Bronchial epithelial cell (primary cell): ENCODE measurements at regions not wholly inside any gene's neighbourhood (a gene's known extent, or its start where the extent isn't known, plus 50 kb on each side); places are given as distances from the start of the nearest gene placed in this dataset.
A peak's percentile ranks its signal among the peaks of the same experiment; 100 is the strongest.

ENCODE experiments used
- DNase-seq: peaks from one replicate; pipeline ENCODE4 v3.0.0-alpha.2; 2010; ENCODE audit warnings: low read depth
- FAIRE-seq: peaks from 2 replicates; lab custom pipeline; 2011; peaks lifted over from hg19 to GRCh38; lab: Jason Lieb, UNC
- H3K27me3 ChIP-seq: 2 replicates; pipeline ENCODE4 v1.5.1; 2011; ENCODE audit warnings: low read length; ENCODE audit not compliant: control insufficient read depth, insufficient read depth
- H3K36me3 ChIP-seq: 2 replicates; pipeline ENCODE4 v1.5.1; 2011; ENCODE audit warnings: low read length; ENCODE audit not compliant: control insufficient read depth, insufficient read depth
- H3K4me3 ChIP-seq: 2 replicates; pipeline ENCODE4 v1.5.1; 2011; ENCODE audit warnings: mild to moderate bottlenecking, low read depth, low read length, control low read depth
- CTCF ChIP-seq: IDR thresholded peaks from 2 replicates; pipeline ENCODE4 v1.5.1; 2011; ENCODE audit warnings: mild to moderate bottlenecking, moderate library complexity, low read length, control low read depth, inconsistent platforms; ENCODE audit not compliant: insufficient read depth, severe bottlenecking

- no peak for TF ChIP-seq CTCF
- Histone ChIP-seq H3K27me3 (no peaks in the 10 kb centered on the region), H3K36me3 (no peaks in the 10 kb centered on the region), H3K4me3 (no peak overlapping the region)
- no peak for FAIRE-seq
- DNase-seq, result peak; percentile 95
Measured at GRCh38 chr2:37585982-37586621, 85.3 kb downstream of the CDC42EP3 start.

DNA sequence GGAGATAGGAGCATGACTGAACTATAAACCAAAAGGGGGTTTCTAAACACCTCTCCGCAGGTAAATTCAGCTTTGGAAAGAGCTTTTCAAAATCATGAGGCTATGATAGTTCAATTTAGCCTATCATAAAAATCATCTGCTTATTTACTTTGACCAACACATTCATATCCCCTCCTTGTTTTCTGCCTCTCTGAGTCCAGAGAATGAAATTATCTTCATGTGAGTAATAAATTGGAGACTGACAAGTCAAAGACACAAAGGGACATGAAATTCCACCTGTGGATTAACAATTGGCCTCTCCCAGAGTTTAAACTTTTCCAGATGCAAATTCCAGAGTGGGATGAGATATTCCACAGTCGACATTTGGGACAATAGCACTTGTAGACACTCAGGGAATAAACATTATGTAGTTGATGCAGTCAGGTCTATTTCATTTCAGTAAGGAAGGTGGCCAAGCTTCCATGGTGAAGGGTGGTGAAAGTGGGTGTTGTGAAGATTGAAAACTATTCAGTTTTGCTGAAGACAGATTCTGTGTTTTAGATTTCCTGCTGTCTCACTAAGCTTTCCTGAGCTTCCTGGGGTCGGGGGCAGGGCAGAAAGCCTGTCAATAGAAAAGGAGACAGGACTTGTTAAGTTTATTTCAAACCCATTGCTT lies 84.7 kb downstream of the CDC42EP3 start:
- H3K36me3 ChIP-seq, result no peaks in the 10 kb centered on the region
- DNase-seq, result peak; percentile 29
- TF ChIP-seq CTCF, result no peak
- no peaks in the 10 kb centered on the region for H3K27me3 ChIP-seq
- no peak for FAIRE-seq
- H3K4me3 ChIP-seq, result no peak overlapping the region

GRCh38 chr2:37587817-37588216 lies 83.6 kb downstream of the CDC42EP3 start:
- no peak for TF ChIP-seq CTCF
- Histone ChIP-seq H3K36me3 (no peaks in the 10 kb centered on the region), H3K4me3 (no peak overlapping the region), H3K27me3 (no peaks in the 10 kb centered on the region)
- peak; percentile 29 for DNase-seq
- no peak for FAIRE-seq

- Histone ChIP-seq H3K36me3 (no peaks in the 10 kb centered on the region), H3K4me3 (no peak overlapping the region), H3K27me3 (no peaks in the 10 kb centered on the region)
- FAIRE-seq (no peak), DNase-seq (peak; percentile 88)
- no peak for TF ChIP-seq CTCF
Measured at GRCh38 chr2:37588316-37588777, 83.1 kb downstream of the CDC42EP3 start.

DNA sequence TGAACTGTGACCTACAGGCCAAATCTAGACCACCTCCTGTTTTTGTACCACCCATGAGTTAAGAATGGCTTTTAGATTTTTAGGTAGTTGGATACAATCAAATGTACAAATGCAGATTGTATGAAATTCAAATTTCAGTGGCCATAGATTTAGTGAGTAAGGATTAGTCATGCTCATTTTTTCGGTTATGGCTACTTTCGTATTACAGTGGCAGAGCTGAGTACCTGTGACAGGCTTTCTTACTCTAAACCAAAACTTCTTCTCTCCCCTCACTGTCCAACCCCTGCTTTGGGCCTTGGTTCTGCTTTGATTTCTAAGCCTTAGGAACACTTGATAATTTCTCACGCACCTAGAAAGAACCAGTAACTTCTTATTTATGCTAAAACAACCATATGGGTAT lies 82.1 kb downstream of the CDC42EP3 start:
- H3K36me3 ChIP-seq, result no peaks in the 10 kb centered on the region
- FAIRE-seq, result no peak
- TF ChIP-seq CTCF, result no peak
- no peaks in the 10 kb centered on the region for H3K27me3 ChIP-seq
- H3K4me3 ChIP-seq, result no peak overlapping the region
- DNase-seq, result peak; percentile 76

GRCh38 chr2:37590119-37590571 lies 81.3 kb downstream of the CDC42EP3 start:
- no peak for DNase-seq
- no peak for TF ChIP-seq CTCF
- Histone ChIP-seq H3K4me3 (no peak overlapping the region), H3K36me3 (no peaks in the 10 kb centered on the region), H3K27me3 (no peaks in the 10 kb centered on the region)
- FAIRE-seq, result no peak
